Mesothelial cell of epicardium (in vitro differentiated cells): ENCODE measurements at regions not wholly inside any gene's neighbourhood (a gene's known extent, or its start where the extent isn't known, plus 50 kb on each side); places are given as distances from the start of the nearest gene placed in this dataset.
"Not testable (repeated sequence)": the region's sequence is repeated elsewhere in the genome, so short reads cannot be mapped to it uniquely, and the experiment has no call there.

ENCODE experiments used
- DNase-seq, 2 experiments: peaks; one replicate each; pipeline ENCODE4 v3.0.0; 2021; ENCODE audit warnings: low spot score in 2 of 2; ENCODE audit not compliant: unreplicated experiment in 2 of 2
- H3K27ac Mint-ChIP-seq: 2 replicates; pipeline ENCODE4 v1.8.0; 2021; ENCODE audit warnings: mixed read lengths
- H3K27me3 Mint-ChIP-seq: 2 replicates; pipeline ENCODE4 v1.8.0; 2021; ENCODE audit warnings: low read depth, mixed read lengths
- H3K36me3 Mint-ChIP-seq: 2 replicates; pipeline ENCODE4 v1.8.0; 2021; ENCODE audit warnings: mixed read lengths
- H3K4me1 Mint-ChIP-seq: 2 replicates; pipeline ENCODE4 v1.8.0; 2021; ENCODE audit warnings: mixed read lengths
- H3K4me3 Mint-ChIP-seq: 2 replicates; pipeline ENCODE4 v1.8.0; 2021; ENCODE audit warnings: mild to moderate bottlenecking, moderate library complexity, mixed read lengths
- H3K9me3 Mint-ChIP-seq: 2 replicates; pipeline ENCODE4 v1.8.0; 2021; ENCODE audit warnings: mixed read lengths
- CTCF ChIP-seq: fragments of 200-600 bp; sonication (generic); IDR thresholded peaks from one replicate; pipeline ENCODE4 v1.5.0; 2021; ENCODE audit warnings: antibody characterized with exemption; ENCODE audit not compliant: unreplicated experiment

- H3K9me3 Mint-ChIP-seq = peaks cover 12% of the 10 kb centered on the region
- no peak for DNase-seq
- no peaks in the 10 kb centered on the region for H3K36me3 Mint-ChIP-seq
- TF ChIP-seq CTCF = no peak
- no peaks in the 10 kb centered on the region for H3K27me3 Mint-ChIP-seq
- H3K4me3 Mint-ChIP-seq = no peak overlapping the region
- no peaks in the 10 kb centered on the region for H3K4me1 Mint-ChIP-seq
- H3K27ac Mint-ChIP-seq = no peak overlapping the region
These were observed 339.3 kb downstream of the NSUN3 start for GRCh38 chr3:94402126-94402525.

GRCh38 chr3:94405258-94406035 is 342.6 kb downstream of the NSUN3 start:
- Mint-ChIP-seq H3K4me1 (no peaks in the 10 kb centered on the region), H3K27me3 (no peaks in the 10 kb centered on the region), H3K4me3 (no peak overlapping the region), H3K36me3 (no peaks in the 10 kb centered on the region), H3K27ac (no peak overlapping the region), H3K9me3 (peaks cover 11% of the 10 kb centered on the region)
- no peak for DNase-seq
- no peak for TF ChIP-seq CTCF

- Mint-ChIP-seq H3K27me3 (no peaks in the 10 kb centered on the region), H3K4me3 (no peak overlapping the region), H3K27ac (no peak overlapping the region), H3K4me1 (no peaks in the 10 kb centered on the region), H3K9me3 (peaks cover 11% of the 10 kb centered on the region), H3K36me3 (no peaks in the 10 kb centered on the region)
- TF ChIP-seq CTCF = no peak
- DNase-seq = no peak
These were observed 343.7 kb downstream of the NSUN3 start for GRCh38 chr3:94406595-94406994.

- Mint-ChIP-seq H3K4me1 (peaks cover 13% of the 10 kb centered on the region), H3K27ac (peak overlapping the region; percentile 53)
- H3K27me3 Mint-ChIP-seq, DNase-seq, H3K9me3 Mint-ChIP-seq, H3K4me3 Mint-ChIP-seq, H3K36me3 Mint-ChIP-seq: not testable (repeated sequence)
These were observed 350.1 kb downstream of the NSUN3 start for GRCh38 chr3:94412936-94413335.

GRCh38 chr3:94413336-94414108 is 350.7 kb downstream of the NSUN3 start:
- Mint-ChIP-seq H3K36me3 (no peaks in the 10 kb centered on the region), H3K4me1 (peaks cover 13% of the 10 kb centered on the region), H3K27me3 (no peaks in the 10 kb centered on the region), H3K9me3 (peaks cover under 1% of the 10 kb centered on the region), H3K4me3 (no peak overlapping the region), H3K27ac (peak overlapping the region; percentile 55)
- no peak for DNase-seq
- no peak for TF ChIP-seq CTCF

GRCh38 chr3:94414418-94414817 is 351.6 kb downstream of the NSUN3 start:
- TF ChIP-seq CTCF = no peak
- H3K4me1 Mint-ChIP-seq = peaks cover 13% of the 10 kb centered on the region
- no peaks in the 10 kb centered on the region for H3K36me3 Mint-ChIP-seq
- no peak overlapping the region for H3K27ac Mint-ChIP-seq
- peaks cover 9% of the 10 kb centered on the region for H3K9me3 Mint-ChIP-seq
- no peaks in the 10 kb centered on the region for H3K27me3 Mint-ChIP-seq
- H3K4me3 Mint-ChIP-seq = no peak overlapping the region
- no peak for DNase-seq
